ENCODE measurements at regions not wholly inside any gene's neighbourhood (a gene's known extent, or its start where the extent isn't known, plus 50 kb on each side); places are given as distances from the start of the nearest gene placed in this dataset.

DNA sequence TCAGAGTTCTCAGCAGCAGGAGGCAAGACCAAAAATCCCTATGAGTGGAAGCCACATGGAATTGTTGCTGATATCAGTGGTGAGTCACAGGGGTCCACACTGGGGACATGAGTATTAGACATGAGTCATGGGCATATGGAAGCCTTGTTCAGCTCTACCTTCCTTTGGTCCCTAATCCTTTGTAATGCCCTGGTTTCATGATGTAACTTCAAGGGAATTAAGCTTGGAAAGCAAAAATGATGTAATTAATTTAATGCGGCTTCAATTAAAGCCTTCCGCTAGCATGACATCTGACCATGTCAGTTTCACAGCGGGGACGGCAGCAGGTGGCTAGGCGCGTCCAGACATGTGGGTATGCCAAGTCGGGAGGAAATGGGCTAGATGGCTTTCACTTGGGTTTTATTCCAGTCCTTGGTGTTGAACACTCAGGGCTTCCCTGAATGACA, 176.1 kb upstream of the RGMA start:
- Histone ChIP-seq H3K27ac (ENCODE audit: low read depth in 2 of 2, low read length in 2 of 2) (no peak overlapping the region), H3K9me3 (ENCODE audit: control insufficient read depth in 2 of 3, insufficient read depth in 1 of 3, low read length in 3 of 3) (no peaks in the 10 kb centered on the region), H3K9ac (ENCODE audit: low read length in 3 of 3) (no peak overlapping the region), H3K36me3 (ENCODE audit: control insufficient read depth in 2 of 3, insufficient read depth in 3 of 3, low read length in 3 of 3) (no peaks in the 10 kb centered on the region), H3K4me1 (ENCODE audit: control insufficient read depth in 2 of 3, insufficient read depth in 2 of 3, low read depth in 1 of 3, low read length in 3 of 3) (no peaks in the 10 kb centered on the region), H3K27me3 (ENCODE audit: control insufficient read depth, insufficient read depth, low read length) (no peaks in the 10 kb centered on the region), H3K4me3 (ENCODE audit: low read length in 3 of 3) (no peak overlapping the region)
- intact Hi-C loops (cut with DNase I), result no loop called here
- FAIRE-seq (no peak), DNase-seq (no peak)
- TF ChIP-seq, protein P1, sequence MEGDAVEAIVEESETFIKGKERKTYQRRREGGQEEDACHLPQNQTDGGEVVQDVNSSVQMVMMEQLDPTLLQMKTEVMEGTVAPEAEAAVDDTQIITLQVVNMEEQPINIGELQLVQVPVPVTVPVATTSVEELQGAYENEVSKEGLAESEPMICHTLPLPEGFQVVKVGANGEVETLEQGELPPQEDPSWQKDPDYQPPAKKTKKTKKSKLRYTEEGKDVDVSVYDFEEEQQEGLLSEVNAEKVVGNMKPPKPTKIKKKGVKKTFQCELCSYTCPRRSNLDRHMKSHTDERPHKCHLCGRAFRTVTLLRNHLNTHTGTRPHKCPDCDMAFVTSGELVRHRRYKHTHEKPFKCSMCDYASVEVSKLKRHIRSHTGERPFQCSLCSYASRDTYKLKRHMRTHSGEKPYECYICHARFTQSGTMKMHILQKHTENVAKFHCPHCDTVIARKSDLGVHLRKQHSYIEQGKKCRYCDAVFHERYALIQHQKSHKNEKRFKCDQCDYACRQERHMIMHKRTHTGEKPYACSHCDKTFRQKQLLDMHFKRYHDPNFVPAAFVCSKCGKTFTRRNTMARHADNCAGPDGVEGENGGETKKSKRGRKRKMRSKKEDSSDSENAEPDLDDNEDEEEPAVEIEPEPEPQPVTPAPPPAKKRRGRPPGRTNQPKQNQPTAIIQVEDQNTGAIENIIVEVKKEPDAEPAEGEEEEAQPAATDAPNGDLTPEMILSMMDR (IDR thresholded peaks at IDR 0.05; ENCODE audit: borderline replicate concordance, extremely low read depth, insufficient read depth), result no peak

DNA sequence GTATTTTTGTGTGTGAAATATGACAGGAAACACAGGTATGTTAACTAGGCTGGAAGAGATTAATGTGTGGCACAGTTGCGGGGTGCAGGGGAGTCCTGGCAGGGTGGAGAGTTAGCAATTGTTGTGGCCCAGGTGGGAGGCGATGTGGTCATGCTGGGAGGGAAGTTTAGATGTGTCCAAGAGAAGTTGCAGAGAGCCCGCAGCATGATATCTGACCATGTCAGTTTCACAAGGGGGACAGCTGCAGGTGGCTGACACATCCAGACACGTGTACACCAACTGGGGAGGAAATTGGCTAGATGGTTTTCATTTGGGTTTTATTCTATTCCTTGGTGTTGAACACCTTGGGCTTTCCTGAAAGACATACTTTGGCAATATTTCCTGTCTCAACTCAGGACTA, 172.8 kb upstream of the RGMA start:
- no peak for DNase-seq
- no peaks in the 10 kb centered on the region for H3K9me3 ChIP-seq (ENCODE audit: control insufficient read depth in 2 of 3, insufficient read depth in 1 of 3, low read length in 3 of 3)
- no peaks in the 10 kb centered on the region for H3K36me3 ChIP-seq (ENCODE audit: control insufficient read depth in 2 of 3, insufficient read depth in 3 of 3, low read length in 3 of 3)
- no peak overlapping the region for H3K4me3 ChIP-seq (ENCODE audit: low read length in 3 of 3)
- H3K27ac ChIP-seq (ENCODE audit: low read depth in 2 of 2, low read length in 2 of 2), result no peak overlapping the region
- no peaks in the 10 kb centered on the region for H3K4me1 ChIP-seq (ENCODE audit: control insufficient read depth in 2 of 3, insufficient read depth in 2 of 3, low read depth in 1 of 3, low read length in 3 of 3)
- intact Hi-C loops (cut with DNase I), result no loop called here
- FAIRE-seq, result no peak
- H3K9ac ChIP-seq (ENCODE audit: low read length in 3 of 3), result no peak overlapping the region
- TF ChIP-seq, protein P1 (IDR thresholded peaks at IDR 0.05; ENCODE audit: borderline replicate concordance, extremely low read depth, insufficient read depth), result no peak
- H3K27me3 ChIP-seq (ENCODE audit: control insufficient read depth, insufficient read depth, low read length), result no peaks in the 10 kb centered on the region

DNA sequence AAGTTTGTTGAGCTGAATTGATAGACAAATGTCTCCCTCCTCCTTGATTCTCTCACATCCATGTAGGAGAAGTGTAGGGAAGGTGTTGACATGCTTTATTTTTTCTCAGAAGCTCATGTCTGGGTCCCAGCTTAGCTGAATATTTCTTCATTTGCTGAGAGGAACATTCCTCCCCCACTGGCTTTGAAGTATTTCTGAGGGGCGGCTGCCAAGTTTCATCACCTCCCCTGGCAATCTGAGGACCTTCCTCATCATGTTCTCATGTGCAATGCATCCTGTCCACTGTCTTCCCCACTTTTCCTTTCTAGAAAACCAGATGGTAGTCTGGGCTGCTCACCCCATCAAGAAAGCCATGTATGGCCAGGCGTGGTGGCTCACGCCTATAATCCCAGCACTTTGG, 168.9 kb upstream of the RGMA start:
- H3K9me3 ChIP-seq (ENCODE audit: control insufficient read depth in 2 of 3, insufficient read depth in 1 of 3, low read length in 3 of 3), result no peaks in the 10 kb centered on the region
- H3K27me3 ChIP-seq (ENCODE audit: control insufficient read depth, insufficient read depth, low read length), result no peaks in the 10 kb centered on the region
- H3K4me3 ChIP-seq (ENCODE audit: low read length in 3 of 3), result no peak overlapping the region
- H3K27ac ChIP-seq (ENCODE audit: low read depth in 2 of 2, low read length in 2 of 2), result no peak overlapping the region
- intact Hi-C loops (cut with DNase I), result no loop called here
- H3K36me3 ChIP-seq (ENCODE audit: control insufficient read depth in 2 of 3, insufficient read depth in 3 of 3, low read length in 3 of 3), result no peaks in the 10 kb centered on the region
- FAIRE-seq (no peak), DNase-seq (no peak)
- no peaks in the 10 kb centered on the region for H3K4me1 ChIP-seq (ENCODE audit: control insufficient read depth in 2 of 3, insufficient read depth in 2 of 3, low read depth in 1 of 3, low read length in 3 of 3)
- TF ChIP-seq, protein P1 (IDR thresholded peaks at IDR 0.05; ENCODE audit: borderline replicate concordance, extremely low read depth, insufficient read depth), result no peak
- H3K9ac ChIP-seq (ENCODE audit: low read length in 3 of 3), result no peak overlapping the region

DNA sequence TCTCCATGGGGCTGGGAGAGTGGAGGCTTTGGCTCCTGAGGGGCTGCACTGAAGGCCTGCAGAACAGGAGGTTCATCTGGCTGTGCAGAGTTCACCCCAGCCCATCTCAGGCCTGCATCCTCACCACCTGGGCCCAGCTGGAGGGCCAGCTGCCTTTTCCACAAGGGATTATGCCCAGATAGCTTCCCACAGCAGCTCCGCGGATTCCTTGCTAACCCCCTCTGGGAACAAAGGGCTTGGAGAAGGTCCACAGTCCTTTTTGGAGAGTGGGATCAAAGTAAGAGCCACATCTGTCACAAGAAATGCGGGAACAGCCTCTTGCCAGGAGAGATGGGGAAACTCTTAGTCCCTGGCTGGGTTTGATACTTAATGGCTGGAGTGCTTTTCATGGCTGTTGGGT, 164.7 kb upstream of the RGMA start:
- no peak for FAIRE-seq
- H3K36me3 ChIP-seq (ENCODE audit: control insufficient read depth in 2 of 3, insufficient read depth in 3 of 3, low read length in 3 of 3), result no peaks in the 10 kb centered on the region
- intact Hi-C loops (cut with DNase I), result no loop called here
- no peak for DNase-seq
- H3K9me3 ChIP-seq (ENCODE audit: control insufficient read depth in 2 of 3, insufficient read depth in 1 of 3, low read length in 3 of 3), result no peaks in the 10 kb centered on the region
- TF ChIP-seq, protein P1 (IDR thresholded peaks at IDR 0.05; ENCODE audit: borderline replicate concordance, extremely low read depth, insufficient read depth), result no peak
- H3K4me3 ChIP-seq (ENCODE audit: low read length in 3 of 3), result no peak overlapping the region
- no peaks in the 10 kb centered on the region for H3K4me1 ChIP-seq (ENCODE audit: control insufficient read depth in 2 of 3, insufficient read depth in 2 of 3, low read depth in 1 of 3, low read length in 3 of 3)
- no peaks in the 10 kb centered on the region for H3K27me3 ChIP-seq (ENCODE audit: control insufficient read depth, insufficient read depth, low read length)
- H3K9ac ChIP-seq (ENCODE audit: low read length in 3 of 3), result no peak overlapping the region
- no peak overlapping the region for H3K27ac ChIP-seq (ENCODE audit: low read depth in 2 of 2, low read length in 2 of 2)

Measured in kidney (tissue), 13 donors.